ENCODE measurements at regions not wholly inside any gene's neighbourhood (a gene's known extent, or its start where the extent isn't known, plus 50 kb on each side); places are given as distances from the start of the nearest gene placed in this dataset.

DNA sequence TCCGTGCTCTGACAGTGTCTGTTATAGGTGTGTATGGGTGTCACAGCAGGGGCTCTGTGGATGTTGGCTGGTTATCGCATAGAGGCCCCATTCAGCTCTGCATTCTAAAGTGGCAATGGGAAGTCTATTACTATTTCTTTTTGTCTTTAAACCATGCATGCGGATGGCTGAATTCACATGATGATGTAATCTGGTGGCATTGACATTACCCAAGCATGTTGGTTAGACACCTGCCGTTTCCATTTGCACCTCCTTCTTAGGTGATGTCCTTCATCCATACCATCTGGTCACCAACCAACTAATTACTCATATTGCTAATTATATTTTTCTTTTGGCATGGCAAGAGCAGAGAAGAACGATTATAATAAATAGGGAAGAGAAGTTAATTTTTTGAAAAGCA is 270.8 kb upstream of the RGS6 start:
- TF ChIP-seq POLR2AphosphoS5 (IDR thresholded peaks at IDR 0.05; ENCODE audit: low read depth, low read length) = no peak
- TF ChIP-seq FOXP2 (optimal IDR thresholded peaks at IDR 0.05; ENCODE audit: borderline replicate concordance, extremely low read depth, extremely low read length, insufficient read depth) = no peak

DNA sequence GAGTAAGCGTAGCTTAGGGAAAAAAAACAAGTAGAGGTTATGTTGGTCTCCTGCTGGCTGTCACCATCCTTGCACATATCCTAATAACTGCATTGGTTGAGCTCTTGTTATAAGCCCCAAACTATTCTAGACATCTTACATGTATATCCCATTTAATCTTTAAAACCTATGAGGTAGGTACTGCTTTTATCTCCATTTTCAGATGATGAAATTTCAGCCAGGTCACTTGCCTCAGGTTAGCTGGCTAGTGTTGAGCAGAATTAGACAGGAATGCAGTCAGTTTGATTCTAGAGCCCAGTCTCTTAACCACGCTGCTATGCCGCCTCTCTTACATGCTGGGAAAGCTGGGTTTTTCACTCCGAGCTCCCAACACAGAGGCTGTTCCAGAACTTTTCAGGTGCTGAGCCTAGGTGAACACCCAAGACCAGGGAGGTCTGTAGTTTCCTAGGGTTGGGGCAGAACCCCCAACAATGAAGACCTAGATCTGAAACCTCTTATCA is 269.9 kb upstream of the RGS6 start:
- TF ChIP-seq FOXP2 (optimal IDR thresholded peaks at IDR 0.05; ENCODE audit: borderline replicate concordance, extremely low read depth, extremely low read length, insufficient read depth) (no peak), TAF1 (IDR thresholded peaks at IDR 0.05; ENCODE audit: borderline replicate concordance, insufficient read depth, low read length) (no peak), SIN3A (IDR thresholded peaks at IDR 0.05; ENCODE audit: borderline replicate concordance, insufficient read depth, low read length) (no peak), POLR2AphosphoS5 (IDR thresholded peaks at IDR 0.05; ENCODE audit: low read depth, low read length) (no peak)
- TF ChIP-seq, protein P1, sequence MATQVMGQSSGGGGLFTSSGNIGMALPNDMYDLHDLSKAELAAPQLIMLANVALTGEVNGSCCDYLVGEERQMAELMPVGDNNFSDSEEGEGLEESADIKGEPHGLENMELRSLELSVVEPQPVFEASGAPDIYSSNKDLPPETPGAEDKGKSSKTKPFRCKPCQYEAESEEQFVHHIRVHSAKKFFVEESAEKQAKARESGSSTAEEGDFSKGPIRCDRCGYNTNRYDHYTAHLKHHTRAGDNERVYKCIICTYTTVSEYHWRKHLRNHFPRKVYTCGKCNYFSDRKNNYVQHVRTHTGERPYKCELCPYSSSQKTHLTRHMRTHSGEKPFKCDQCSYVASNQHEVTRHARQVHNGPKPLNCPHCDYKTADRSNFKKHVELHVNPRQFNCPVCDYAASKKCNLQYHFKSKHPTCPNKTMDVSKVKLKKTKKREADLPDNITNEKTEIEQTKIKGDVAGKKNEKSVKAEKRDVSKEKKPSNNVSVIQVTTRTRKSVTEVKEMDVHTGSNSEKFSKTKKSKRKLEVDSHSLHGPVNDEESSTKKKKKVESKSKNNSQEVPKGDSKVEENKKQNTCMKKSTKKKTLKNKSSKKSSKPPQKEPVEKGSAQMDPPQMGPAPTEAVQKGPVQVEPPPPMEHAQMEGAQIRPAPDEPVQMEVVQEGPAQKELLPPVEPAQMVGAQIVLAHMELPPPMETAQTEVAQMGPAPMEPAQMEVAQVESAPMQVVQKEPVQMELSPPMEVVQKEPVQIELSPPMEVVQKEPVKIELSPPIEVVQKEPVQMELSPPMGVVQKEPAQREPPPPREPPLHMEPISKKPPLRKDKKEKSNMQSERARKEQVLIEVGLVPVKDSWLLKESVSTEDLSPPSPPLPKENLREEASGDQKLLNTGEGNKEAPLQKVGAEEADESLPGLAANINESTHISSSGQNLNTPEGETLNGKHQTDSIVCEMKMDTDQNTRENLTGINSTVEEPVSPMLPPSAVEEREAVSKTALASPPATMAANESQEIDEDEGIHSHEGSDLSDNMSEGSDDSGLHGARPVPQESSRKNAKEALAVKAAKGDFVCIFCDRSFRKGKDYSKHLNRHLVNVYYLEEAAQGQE (IDR thresholded peaks at IDR 0.05; ENCODE audit: insufficient read depth in 1 of 2, low read depth in 2 of 2, low read length in 2 of 2) = no peak

DNA sequence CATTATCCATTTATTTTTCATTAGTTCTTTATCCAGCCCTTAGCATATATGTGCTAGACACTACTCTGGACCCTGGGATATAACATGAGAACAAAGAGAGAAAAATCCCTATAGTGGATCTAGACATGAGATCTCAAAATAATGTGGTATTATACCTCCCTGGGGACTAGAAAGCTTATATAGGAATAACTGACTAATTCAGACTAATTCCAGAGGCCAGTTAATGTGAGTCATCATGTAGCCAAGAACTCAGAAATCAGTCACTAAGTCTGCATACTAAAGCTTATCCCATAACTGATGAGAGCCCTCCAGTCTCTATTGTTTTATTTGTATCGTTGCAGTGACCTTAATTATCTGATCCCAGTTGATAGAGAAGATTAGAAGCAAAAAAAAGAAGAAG is 267.1 kb upstream of the RGS6 start:
- TF ChIP-seq SIN3A (IDR thresholded peaks at IDR 0.05; ENCODE audit: borderline replicate concordance, insufficient read depth, low read length) (no peak), FOXP2 (optimal IDR thresholded peaks at IDR 0.05; ENCODE audit: borderline replicate concordance, extremely low read depth, extremely low read length, insufficient read depth) (no peak), POLR2AphosphoS5 (IDR thresholded peaks at IDR 0.05; ENCODE audit: low read depth, low read length) (no peak), TAF1 (IDR thresholded peaks at IDR 0.05; ENCODE audit: borderline replicate concordance, insufficient read depth, low read length) (no peak)
- TF ChIP-seq, protein P1 (IDR thresholded peaks at IDR 0.05; ENCODE audit: insufficient read depth in 1 of 2, low read depth in 2 of 2, low read length in 2 of 2) = no peak

DNA sequence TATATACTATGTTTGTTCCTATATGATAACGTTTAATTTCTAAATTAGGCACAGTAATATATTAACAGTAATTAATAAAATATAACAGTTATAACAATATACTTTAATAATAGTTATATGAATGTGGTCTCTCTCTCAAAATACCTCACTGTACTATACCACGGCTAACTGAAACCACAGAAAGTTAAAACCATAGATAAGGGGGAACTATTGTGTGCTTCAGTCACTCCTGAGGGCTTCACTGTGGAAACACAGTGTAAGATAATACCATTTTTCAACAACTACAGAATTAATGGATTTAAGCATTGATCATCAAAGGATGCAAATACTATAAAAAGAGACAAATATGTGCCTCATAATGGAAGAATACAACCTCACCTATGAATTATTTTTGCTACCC is 266.4 kb upstream of the RGS6 start:
- TF ChIP-seq POLR2AphosphoS5 (IDR thresholded peaks at IDR 0.05; ENCODE audit: low read depth, low read length) (no peak), TAF1 (IDR thresholded peaks at IDR 0.05; ENCODE audit: borderline replicate concordance, insufficient read depth, low read length) (no peak)
- TF ChIP-seq, protein P1 (IDR thresholded peaks at IDR 0.05; ENCODE audit: insufficient read depth in 1 of 2, low read depth in 2 of 2, low read length in 2 of 2) = no peak

DNA sequence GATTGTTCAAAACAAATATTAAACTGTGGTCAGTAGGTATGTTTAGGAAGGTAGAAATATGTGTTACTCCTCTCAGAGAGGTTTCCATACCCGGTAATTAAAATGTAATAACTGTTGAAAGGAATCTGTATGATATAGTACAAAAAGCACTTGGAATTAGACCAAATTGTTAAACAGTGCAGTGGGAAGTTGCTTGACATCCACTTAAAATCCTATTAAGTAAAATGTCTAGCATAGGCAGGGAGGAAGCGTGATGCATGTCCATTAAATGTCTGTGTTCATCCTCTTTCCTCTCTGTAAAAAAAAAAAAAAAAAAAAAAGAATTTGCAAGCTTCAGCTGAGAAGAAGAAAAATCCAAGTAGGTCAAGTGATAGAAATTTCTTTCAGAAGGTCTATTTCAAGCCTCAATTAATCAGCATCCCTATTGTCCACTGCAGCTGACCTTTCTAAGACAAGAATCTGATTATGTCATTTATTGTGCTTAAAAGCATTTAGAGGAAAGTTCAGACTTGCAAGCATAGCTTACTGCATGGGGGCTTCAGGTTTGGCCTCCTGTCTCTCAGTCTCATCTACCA is 265.6 kb upstream of the RGS6 start:
- TF ChIP-seq, protein P1 (IDR thresholded peaks at IDR 0.05; ENCODE audit: insufficient read depth in 1 of 2, low read depth in 2 of 2, low read length in 2 of 2) = no peak
- TF ChIP-seq FOXP2 (optimal IDR thresholded peaks at IDR 0.05; ENCODE audit: borderline replicate concordance, extremely low read depth, extremely low read length, insufficient read depth) (no peak), SIN3A (IDR thresholded peaks at IDR 0.05; ENCODE audit: borderline replicate concordance, insufficient read depth, low read length) (no peak), POLR2AphosphoS5 (IDR thresholded peaks at IDR 0.05; ENCODE audit: low read depth, low read length) (no peak), TAF1 (IDR thresholded peaks at IDR 0.05; ENCODE audit: borderline replicate concordance, insufficient read depth, low read length) (no peak)
